Glutamatergic neuron (in vitro differentiated cells): ENCODE measurements at regions not wholly inside any gene's neighbourhood (a gene's known extent, or its start where the extent isn't known, plus 50 kb on each side); places are given as distances from the start of the nearest gene placed in this dataset.

Experiments used
- DNase-seq: peaks from one replicate; pipeline ENCODE4 v3.0.0; 2022
- H3K27ac Mint-ChIP-seq: one replicate; pipeline ENCODE4 v1.8.0; 2020; ENCODE audit warnings: mild to moderate bottlenecking, mixed read lengths, inconsistent platforms; ENCODE audit not compliant: unreplicated experiment
- H3K27me3 Mint-ChIP-seq: one replicate; pipeline ENCODE4 v1.8.0; 2020; ENCODE audit warnings: mild to moderate bottlenecking, moderate library complexity, mixed read lengths, inconsistent platforms; ENCODE audit not compliant: unreplicated experiment
- H3K36me3 Mint-ChIP-seq: one replicate; pipeline ENCODE4 v1.8.0; 2020; ENCODE audit warnings: mild to moderate bottlenecking, mixed read lengths, inconsistent platforms; ENCODE audit not compliant: unreplicated experiment
- H3K4me1 Mint-ChIP-seq: one replicate; pipeline ENCODE4 v1.8.0; 2020; ENCODE audit warnings: mild to moderate bottlenecking, low read depth, mixed read lengths, inconsistent platforms; ENCODE audit not compliant: unreplicated experiment
- H3K4me3 Mint-ChIP-seq: one replicate; pipeline ENCODE4 v1.8.0; 2020; ENCODE audit warnings: mild to moderate bottlenecking, mixed read lengths, inconsistent platforms; ENCODE audit not compliant: unreplicated experiment
- H3K9me3 Mint-ChIP-seq: one replicate; pipeline ENCODE4 v1.8.0; 2020; ENCODE audit warnings: mild to moderate bottlenecking, moderate library complexity, mixed read lengths, inconsistent platforms; ENCODE audit not compliant: unreplicated experiment
- CTCF ChIP-seq: fragments of 200-600 bp; sonication (generic); IDR thresholded peaks from one replicate; pipeline ENCODE4 v1.5.0; 2021; ENCODE audit not compliant: partially characterized antibody, unreplicated experiment

DNA sequence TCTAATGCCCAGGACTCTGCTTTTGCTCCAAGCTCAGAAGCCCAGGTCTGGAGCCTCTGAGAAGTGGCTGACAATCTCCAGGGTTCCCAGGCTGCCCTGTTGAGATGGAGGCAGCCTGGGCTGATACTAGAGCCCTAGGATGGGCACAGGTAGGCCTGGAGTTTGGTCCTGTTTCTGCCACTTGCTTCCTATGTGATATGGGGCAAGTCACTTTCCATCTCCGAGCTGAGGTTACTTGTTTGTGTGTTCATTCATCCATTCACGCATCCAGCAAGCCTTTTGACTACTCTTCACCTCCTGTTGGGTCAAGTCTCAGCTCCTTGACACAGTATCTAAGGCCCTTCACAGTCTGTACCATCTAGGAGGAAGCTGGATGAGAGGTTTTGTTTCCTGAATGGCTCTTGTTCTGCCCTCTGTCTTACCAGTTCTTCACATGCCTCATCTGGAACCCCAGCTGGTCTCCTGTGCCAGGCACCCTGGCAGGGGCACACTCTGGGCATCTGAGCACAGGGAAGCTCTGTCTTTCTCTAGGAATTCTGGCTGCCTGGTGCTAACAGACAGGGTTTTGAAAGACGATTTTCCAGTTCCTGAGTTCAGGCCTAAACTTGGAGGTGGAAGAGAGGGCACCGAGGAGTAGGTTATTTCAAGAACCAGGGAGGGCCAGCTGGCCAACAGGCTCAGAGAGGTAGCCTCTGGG lies 53.2 kb upstream of the AMPD3 start:
- DNase-seq: no peak
- no peak overlapping the region for H3K4me3 Mint-ChIP-seq
- H3K27ac Mint-ChIP-seq: no peak overlapping the region
- H3K4me1 Mint-ChIP-seq: no peaks in the 10 kb centered on the region
- TF ChIP-seq CTCF: no peak
- peaks cover 4% of the 10 kb centered on the region for H3K27me3 Mint-ChIP-seq
- no peaks in the 10 kb centered on the region for H3K9me3 Mint-ChIP-seq
- H3K36me3 Mint-ChIP-seq: no peaks in the 10 kb centered on the region
